Epithelial cell of esophagus (primary cell): ENCODE measurements at regions not wholly inside any gene's neighbourhood (a gene's known extent, or its start where the extent isn't known, plus 50 kb on each side); places are given as distances from the start of the nearest gene placed in this dataset.

Source experiments
- DNase-seq: peaks from one replicate; pipeline ENCODE4 v3.0.0; 2010; ENCODE audit warnings: low read depth
- H3K4me3 ChIP-seq: 2 replicates; pipeline ENCODE4 v1.5.1; 2011; ENCODE audit warnings: mild to moderate bottlenecking, low read length, control low read depth
- TF ChIP-seq, protein P1 (sequence below): IDR thresholded peaks from 2 replicates; pipeline ENCODE4 v1.5.1; 2011; ENCODE audit warnings: low read depth, mild to moderate bottlenecking, low read length, control low read depth, inconsistent platforms; ENCODE audit not compliant: insufficient read depth; ENCODE audit errors: missing control alignments

DNA sequence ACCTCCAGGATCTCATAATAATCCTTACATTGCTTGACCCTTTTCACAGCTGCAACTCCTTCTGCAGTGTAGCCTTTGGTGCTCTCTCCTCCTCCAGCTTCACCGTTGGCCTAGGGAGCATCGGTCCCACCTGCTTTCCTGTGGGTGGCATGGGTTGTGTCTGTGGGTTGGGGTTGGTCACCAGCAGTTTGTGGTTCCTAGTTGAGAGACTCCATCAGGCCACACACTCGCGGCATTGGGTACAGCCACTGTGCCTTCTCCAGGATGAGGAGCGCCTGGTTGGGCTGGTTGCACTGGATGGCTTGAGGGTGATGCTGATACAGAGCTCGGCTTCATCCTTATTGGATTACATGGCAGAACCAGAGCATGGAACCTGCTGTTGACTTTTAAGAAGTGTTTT lies 69.4 kb upstream of the SPRED2 start:
- TF ChIP-seq, protein P1, sequence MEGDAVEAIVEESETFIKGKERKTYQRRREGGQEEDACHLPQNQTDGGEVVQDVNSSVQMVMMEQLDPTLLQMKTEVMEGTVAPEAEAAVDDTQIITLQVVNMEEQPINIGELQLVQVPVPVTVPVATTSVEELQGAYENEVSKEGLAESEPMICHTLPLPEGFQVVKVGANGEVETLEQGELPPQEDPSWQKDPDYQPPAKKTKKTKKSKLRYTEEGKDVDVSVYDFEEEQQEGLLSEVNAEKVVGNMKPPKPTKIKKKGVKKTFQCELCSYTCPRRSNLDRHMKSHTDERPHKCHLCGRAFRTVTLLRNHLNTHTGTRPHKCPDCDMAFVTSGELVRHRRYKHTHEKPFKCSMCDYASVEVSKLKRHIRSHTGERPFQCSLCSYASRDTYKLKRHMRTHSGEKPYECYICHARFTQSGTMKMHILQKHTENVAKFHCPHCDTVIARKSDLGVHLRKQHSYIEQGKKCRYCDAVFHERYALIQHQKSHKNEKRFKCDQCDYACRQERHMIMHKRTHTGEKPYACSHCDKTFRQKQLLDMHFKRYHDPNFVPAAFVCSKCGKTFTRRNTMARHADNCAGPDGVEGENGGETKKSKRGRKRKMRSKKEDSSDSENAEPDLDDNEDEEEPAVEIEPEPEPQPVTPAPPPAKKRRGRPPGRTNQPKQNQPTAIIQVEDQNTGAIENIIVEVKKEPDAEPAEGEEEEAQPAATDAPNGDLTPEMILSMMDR = no peak
- no peak for DNase-seq
- no peak overlapping the region for H3K4me3 ChIP-seq

GRCh38 chr2:65501074-65501473 lies 68.7 kb upstream of the SPRED2 start:
- DNase-seq = no peak

DNA sequence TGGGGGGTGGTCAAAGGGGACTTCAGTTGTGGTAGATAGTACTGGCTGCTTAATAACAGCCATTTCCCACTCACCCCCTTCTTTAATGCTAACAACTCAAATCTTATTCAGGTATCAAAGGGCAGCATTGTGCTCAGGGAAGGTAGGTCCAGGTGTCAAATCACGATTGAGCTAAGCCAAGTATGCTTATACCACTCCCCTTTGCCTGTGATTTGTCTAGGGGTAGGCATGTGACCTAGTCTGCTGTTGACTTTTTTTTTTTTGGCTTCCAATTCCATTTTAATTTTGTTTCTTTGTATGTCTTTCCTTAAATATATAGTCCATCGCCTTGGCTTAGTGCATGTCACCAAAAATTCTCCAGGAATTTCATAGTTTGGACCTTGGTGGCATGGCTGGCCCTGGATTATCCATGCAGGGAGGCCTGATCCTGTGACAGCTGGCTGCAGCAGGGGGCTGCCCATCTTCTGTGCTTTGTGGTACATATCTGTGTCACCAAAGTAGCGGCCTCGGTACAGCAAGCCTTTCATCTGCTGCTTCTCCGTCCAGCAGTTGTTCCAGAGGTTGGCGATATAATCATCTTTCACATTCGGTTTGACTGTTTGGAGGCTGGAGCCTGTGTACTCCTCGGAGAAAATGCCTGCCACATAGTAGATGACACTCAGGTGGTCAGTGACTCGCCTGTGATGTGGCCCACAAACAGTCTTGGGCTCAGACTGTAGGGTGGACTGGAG lies 68.1 kb upstream of the SPRED2 start:
- DNase-seq = no peak
- H3K4me3 ChIP-seq = no peak overlapping the region
- TF ChIP-seq, protein P1 = no peak

More at GRCh38 chr2:65501074-65501473, 68.7 kb upstream of the SPRED2 start:
- no peak overlapping the region for H3K4me3 ChIP-seq
- TF ChIP-seq, protein P1 = no peak

DNA sequence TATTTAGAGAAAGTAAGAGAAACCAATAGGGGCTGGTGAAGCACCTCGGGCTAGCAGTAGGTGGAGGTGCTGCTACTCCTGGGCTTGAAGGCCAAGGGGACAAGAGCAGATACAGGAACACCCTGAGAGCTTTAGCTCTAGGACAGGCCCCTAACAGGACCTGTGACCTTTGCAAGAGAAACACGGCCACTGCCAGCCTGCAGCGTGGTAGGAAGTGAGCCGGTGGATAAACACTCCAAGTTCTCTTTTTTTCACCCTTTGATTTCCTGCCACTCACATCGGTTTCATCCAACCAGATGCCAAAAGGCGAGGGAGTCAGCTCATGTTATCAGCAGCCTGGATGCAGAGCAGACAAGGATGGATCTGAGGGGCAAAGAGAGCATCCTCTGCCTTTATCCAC lies 66.8 kb upstream of the SPRED2 start:
- TF ChIP-seq, protein P1 = no peak
- no peak for DNase-seq

GRCh38 chr2:65498396-65498795 lies 66.0 kb upstream of the SPRED2 start:
- no peak for DNase-seq
- TF ChIP-seq, protein P1 = no peak
- no peak overlapping the region for H3K4me3 ChIP-seq

More for the DNA sequence above, 66.8 kb upstream of the SPRED2 start:
- no peak overlapping the region for H3K4me3 ChIP-seq

GRCh38 chr2:65495251-65495877 lies 63.0 kb upstream of the SPRED2 start:
- no peak for DNase-seq
- TF ChIP-seq, protein P1 = no peak
- no peak overlapping the region for H3K4me3 ChIP-seq
